Parathyroid adenoma (tissue), 2 donors: ENCODE measurements at regions not wholly inside any gene's neighbourhood (a gene's known extent, or its start where the extent isn't known, plus 50 kb on each side); places are given as distances from the start of the nearest gene placed in this dataset.

Experiments used
- H2AFZ ChIP-seq: fragments of 300-600 bp; sonication (generic); one replicate; pipeline ENCODE4 v1.7.0; 2017; ENCODE audit warnings: antibody characterized with exemption, mild to moderate bottlenecking
- H3K27ac ChIP-seq: fragments of 300-600 bp; sonication (generic); one replicate; pipeline ENCODE4 v1.7.0; 2017
- H3K27me3 ChIP-seq: fragments of 300-600 bp; sonication (generic); one replicate; pipeline ENCODE4 v1.7.0; 2017; ENCODE audit warnings: low read length; ENCODE audit not compliant: control insufficient read depth, insufficient read depth
- H3K36me3 ChIP-seq: fragments of 300-600 bp; sonication (generic); one replicate; pipeline ENCODE4 v1.7.0; 2017; ENCODE audit warnings: low read length; ENCODE audit not compliant: control insufficient read depth, insufficient read depth
- H3K4me1 ChIP-seq: fragments of 300-600 bp; sonication (generic); one replicate; pipeline ENCODE4 v1.7.0; 2017; ENCODE audit warnings: control low read depth
- H3K4me2 ChIP-seq: fragments of 300-600 bp; sonication (generic); one replicate; pipeline ENCODE4 v1.7.0; 2017; ENCODE audit warnings: low read length
- H3K4me3 ChIP-seq: fragments of 300-600 bp; sonication (generic); one replicate; pipeline ENCODE4 v1.7.0; 2017; ENCODE audit warnings: low read depth, low read length
- H3K79me2 ChIP-seq: fragments of 300-600 bp; sonication (generic); one replicate; pipeline ENCODE4 v1.7.0; 2017; ENCODE audit warnings: control low read depth
- H3K9ac ChIP-seq: fragments of 300-600 bp; sonication (generic); one replicate; pipeline ENCODE4 v1.7.0; 2017; ENCODE audit warnings: mild to moderate bottlenecking
- H3K9me3 ChIP-seq: fragments of 300-600 bp; sonication (generic); one replicate; pipeline ENCODE4 v1.7.0; 2017; ENCODE audit warnings: low read length; ENCODE audit not compliant: control insufficient read depth
- CTCF ChIP-seq: fragments of 300-600 bp; sonication (generic); IDR thresholded peaks from one replicate; pipeline ENCODE4 v1.7.0; 2017; ENCODE audit warnings: antibody characterized with exemption, mild to moderate bottlenecking
- donor health status: primary hyperparathyroidism.

- H3K4me2 ChIP-seq, result no peak overlapping the region
- H3K4me1 ChIP-seq, result no peaks in the 10 kb centered on the region
- no peak for TF ChIP-seq CTCF
- no peak overlapping the region for H3K4me3 ChIP-seq
- H3K27me3 ChIP-seq, result no peaks in the 10 kb centered on the region
- H2AFZ ChIP-seq, result no peak overlapping the region
- no peaks in the 10 kb centered on the region for H3K9me3 ChIP-seq
- no peaks in the 10 kb centered on the region for H3K79me2 ChIP-seq
- no peak overlapping the region for H3K27ac ChIP-seq
- no peaks in the 10 kb centered on the region for H3K36me3 ChIP-seq
- H3K9ac ChIP-seq, result no peak overlapping the region
Measured at GRCh38 chr11:127411283-127411682, 410.7 kb upstream of the KIRREL3 start.

- Histone ChIP-seq H3K4me1 (no peaks in the 10 kb centered on the region), H3K9me3 (no peaks in the 10 kb centered on the region), H3K79me2 (no peaks in the 10 kb centered on the region), H3K4me2 (no peak overlapping the region), H3K9ac (no peak overlapping the region), H3K4me3 (no peak overlapping the region), H3K27me3 (no peaks in the 10 kb centered on the region), H3K27ac (no peak overlapping the region), H2AFZ (no peak overlapping the region), H3K36me3 (no peaks in the 10 kb centered on the region)
- TF ChIP-seq CTCF, result no peak
Measured at GRCh38 chr11:127395034-127395433, 394.5 kb upstream of the KIRREL3 start.

- no peak for TF ChIP-seq CTCF
- no peak overlapping the region for H2AFZ ChIP-seq
- no peak overlapping the region for H3K4me2 ChIP-seq
- H3K9me3 ChIP-seq, result no peaks in the 10 kb centered on the region
- H3K79me2 ChIP-seq, result no peaks in the 10 kb centered on the region
- H3K4me3 ChIP-seq, result no peak overlapping the region
- H3K9ac ChIP-seq, result no peak overlapping the region
- H3K27ac ChIP-seq, result no peak overlapping the region
- no peaks in the 10 kb centered on the region for H3K27me3 ChIP-seq
- H3K4me1 ChIP-seq, result no peaks in the 10 kb centered on the region
- no peaks in the 10 kb centered on the region for H3K36me3 ChIP-seq
Measured at GRCh38 chr11:127393460-127393997, 393.0 kb upstream of the KIRREL3 start.

- no peaks in the 10 kb centered on the region for H3K27me3 ChIP-seq
- no peaks in the 10 kb centered on the region for H3K9me3 ChIP-seq
- no peak overlapping the region for H3K4me2 ChIP-seq
- H3K4me1 ChIP-seq, result no peaks in the 10 kb centered on the region
- H3K9ac ChIP-seq, result no peak overlapping the region
- H3K27ac ChIP-seq, result no peak overlapping the region
- no peak for TF ChIP-seq CTCF
- no peaks in the 10 kb centered on the region for H3K79me2 ChIP-seq
- no peaks in the 10 kb centered on the region for H3K36me3 ChIP-seq
- H2AFZ ChIP-seq, result no peak overlapping the region
- H3K4me3 ChIP-seq, result no peak overlapping the region
Measured at GRCh38 chr11:127392575-127392974, 392.0 kb upstream of the KIRREL3 start.

- Histone ChIP-seq H3K9me3 (no peaks in the 10 kb centered on the region), H3K9ac (no peak overlapping the region), H2AFZ (no peak overlapping the region), H3K4me1 (no peaks in the 10 kb centered on the region), H3K4me3 (no peak overlapping the region), H3K27ac (no peak overlapping the region), H3K27me3 (no peaks in the 10 kb centered on the region), H3K4me2 (no peak overlapping the region), H3K36me3 (no peaks in the 10 kb centered on the region), H3K79me2 (no peaks in the 10 kb centered on the region)
- no peak for TF ChIP-seq CTCF
Measured at GRCh38 chr11:127390465-127390864, 389.9 kb upstream of the KIRREL3 start.
